Nephron (organoid): ENCODE measurements at regions not wholly inside any gene's neighbourhood (a gene's known extent, or its start where the extent isn't known, plus 50 kb on each side); places are given as distances from the start of the nearest gene placed in this dataset.

ENCODE experiments used
- H3K27ac Mint-ChIP-seq, 3 experiments: 2 replicates each; pipeline ENCODE4 v1.8.0; 2020; ENCODE audit warnings: mixed read lengths in 3 of 3, mild to moderate bottlenecking in 2 of 3, moderate library complexity in 1 of 3
- H3K27me3 Mint-ChIP-seq: 2 replicates; pipeline ENCODE4 v1.8.0; 2021; ENCODE audit warnings: low read depth, mild to moderate bottlenecking, moderate library complexity, mixed read lengths
- H3K36me3 Mint-ChIP-seq: 2 replicates; pipeline ENCODE4 v1.8.0; 2020; ENCODE audit warnings: low read depth, mixed read lengths
- H3K4me1 Mint-ChIP-seq: 2 replicates; pipeline ENCODE4 v1.8.0; 2020; ENCODE audit warnings: mixed read lengths
- H3K4me3 Mint-ChIP-seq, 3 experiments: 2 replicates each; pipeline ENCODE4 v1.8.0; 2020; ENCODE audit warnings: mild to moderate bottlenecking in 3 of 3, mixed read lengths in 3 of 3, moderate library complexity in 2 of 3
- H3K9me3 Mint-ChIP-seq: 2 replicates; pipeline ENCODE4 v1.8.0; 2020; ENCODE audit warnings: mixed read lengths
- CTCF ChIP-seq, 3 experiments: fragments of 200-600 bp; sonication (generic); IDR thresholded peaks; one replicate each; pipeline ENCODE4 v1.5.0; 2021; ENCODE audit warnings: antibody characterized with exemption in 3 of 3; ENCODE audit not compliant: unreplicated experiment in 3 of 3

GRCh38 chr18:47604021-47604420, 326.4 kb downstream of the SMAD2 start:
- Mint-ChIP-seq H3K9me3 (no peaks in the 10 kb centered on the region), H3K27ac (no peak overlapping the region), H3K27me3 (peaks cover 17% of the 10 kb centered on the region), H3K4me1 (no peaks in the 10 kb centered on the region), H3K36me3 (no peaks in the 10 kb centered on the region), H3K4me3 (no peak overlapping the region)
- TF ChIP-seq CTCF (IDR thresholded peaks at IDR 0.05; ENCODE audit: unreplicated experiment in 3 of 3), result no peak

GRCh38 chr18:47603158-47603557, 327.3 kb downstream of the SMAD2 start:
- H3K27me3 Mint-ChIP-seq, result peaks cover 16% of the 10 kb centered on the region
- H3K9me3 Mint-ChIP-seq, result no peaks in the 10 kb centered on the region
- no peak overlapping the region for H3K4me3 Mint-ChIP-seq
- no peak for TF ChIP-seq CTCF (IDR thresholded peaks at IDR 0.05; ENCODE audit: unreplicated experiment in 3 of 3)
- no peaks in the 10 kb centered on the region for H3K36me3 Mint-ChIP-seq
- no peaks in the 10 kb centered on the region for H3K4me1 Mint-ChIP-seq
- no peak overlapping the region for H3K27ac Mint-ChIP-seq

- Mint-ChIP-seq H3K27me3 (peaks cover 21% of the 10 kb centered on the region), H3K4me3 (no peak overlapping the region), H3K9me3 (no peaks in the 10 kb centered on the region), H3K4me1 (no peaks in the 10 kb centered on the region), H3K27ac (no peak overlapping the region), H3K36me3 (no peaks in the 10 kb centered on the region)
- no peak for TF ChIP-seq CTCF (IDR thresholded peaks at IDR 0.05; ENCODE audit: unreplicated experiment in 3 of 3)
Measured at GRCh38 chr18:47602273-47602897, 328.1 kb downstream of the SMAD2 start.

GRCh38 chr18:47601581-47602272, 328.7 kb downstream of the SMAD2 start:
- Mint-ChIP-seq H3K36me3 (no peaks in the 10 kb centered on the region), H3K4me3 (no peak overlapping the region), H3K27ac (no peak overlapping the region)

GRCh38 chr18:47595831-47596501, 334.5 kb downstream of the SMAD2 start:
- Mint-ChIP-seq H3K9me3 (peaks cover 6% of the 10 kb centered on the region), H3K27me3 (peaks cover 73% of the 10 kb centered on the region), H3K27ac (no peak overlapping the region), H3K4me1 (peaks cover 6% of the 10 kb centered on the region), H3K36me3 (no peaks in the 10 kb centered on the region), H3K4me3 (no peak overlapping the region)
- TF ChIP-seq CTCF (IDR thresholded peaks at IDR 0.05; ENCODE audit: unreplicated experiment in 3 of 3), result no peak

More at GRCh38 chr18:47601581-47602272, 328.7 kb downstream of the SMAD2 start:
- no peak for TF ChIP-seq CTCF (IDR thresholded peaks at IDR 0.05; ENCODE audit: unreplicated experiment in 3 of 3)
- Mint-ChIP-seq H3K9me3 (no peaks in the 10 kb centered on the region), H3K4me1 (no peaks in the 10 kb centered on the region), H3K27me3 (peaks cover 25% of the 10 kb centered on the region)
